ENCODE measurements at regions not wholly inside any gene's neighbourhood (a gene's known extent, or its start where the extent isn't known, plus 50 kb on each side); places are given as distances from the start of the nearest gene placed in this dataset.
"Not testable (repeated sequence)": the region's sequence is repeated elsewhere in the genome, so short reads cannot be mapped to it uniquely, and the experiment has no call there.

DNA sequence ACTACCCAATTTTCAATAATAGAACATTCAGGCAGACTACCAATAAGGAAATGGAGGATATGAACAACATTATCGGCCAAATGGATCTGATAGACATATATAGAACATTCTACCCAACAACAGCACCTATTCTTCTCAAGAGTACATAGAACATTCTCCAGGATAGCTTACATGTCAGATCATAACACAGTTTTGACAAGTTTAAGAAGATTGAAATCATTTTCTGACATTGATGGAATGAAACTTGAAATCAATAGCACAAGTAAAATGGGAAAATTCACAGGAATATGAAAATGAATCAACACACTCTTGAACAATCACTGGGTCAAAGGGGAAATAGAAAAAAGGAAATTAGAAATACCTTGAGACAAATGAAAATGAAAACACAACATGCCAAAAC lies 94.6 kb upstream of the MEGF10 start:
- no peak for ATAC-seq
- H3K27me3 ChIP-seq (ENCODE audit: insufficient read depth in 3 of 3, low read length in 2 of 3), result peaks cover 0 to 2% (median 0%) of the 10 kb centered on the region in 3 donors
- DNase-seq, result no peak
- TF ChIP-seq, protein P1, sequence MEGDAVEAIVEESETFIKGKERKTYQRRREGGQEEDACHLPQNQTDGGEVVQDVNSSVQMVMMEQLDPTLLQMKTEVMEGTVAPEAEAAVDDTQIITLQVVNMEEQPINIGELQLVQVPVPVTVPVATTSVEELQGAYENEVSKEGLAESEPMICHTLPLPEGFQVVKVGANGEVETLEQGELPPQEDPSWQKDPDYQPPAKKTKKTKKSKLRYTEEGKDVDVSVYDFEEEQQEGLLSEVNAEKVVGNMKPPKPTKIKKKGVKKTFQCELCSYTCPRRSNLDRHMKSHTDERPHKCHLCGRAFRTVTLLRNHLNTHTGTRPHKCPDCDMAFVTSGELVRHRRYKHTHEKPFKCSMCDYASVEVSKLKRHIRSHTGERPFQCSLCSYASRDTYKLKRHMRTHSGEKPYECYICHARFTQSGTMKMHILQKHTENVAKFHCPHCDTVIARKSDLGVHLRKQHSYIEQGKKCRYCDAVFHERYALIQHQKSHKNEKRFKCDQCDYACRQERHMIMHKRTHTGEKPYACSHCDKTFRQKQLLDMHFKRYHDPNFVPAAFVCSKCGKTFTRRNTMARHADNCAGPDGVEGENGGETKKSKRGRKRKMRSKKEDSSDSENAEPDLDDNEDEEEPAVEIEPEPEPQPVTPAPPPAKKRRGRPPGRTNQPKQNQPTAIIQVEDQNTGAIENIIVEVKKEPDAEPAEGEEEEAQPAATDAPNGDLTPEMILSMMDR (IDR thresholded peaks at IDR 0.05), result no peak
- H3K4me3 ChIP-seq, result no peak overlapping the region
- WGBS, 3 donors, result 90 to 100% (median 92%) methylated on average over 1 of the region's 1 CpG
- no peak overlapping the region for H3K27ac ChIP-seq
- no peaks in the 10 kb centered on the region for H3K4me1 ChIP-seq
- intact Hi-C loops (cut with DNase I), result no loop called here
- H3K36me3 ChIP-seq (ENCODE audit: insufficient read depth in 1 of 2, low read depth in 1 of 2), result no peaks in the 10 kb centered on the region
- no peaks in the 10 kb centered on the region for H3K9me3 ChIP-seq

DNA sequence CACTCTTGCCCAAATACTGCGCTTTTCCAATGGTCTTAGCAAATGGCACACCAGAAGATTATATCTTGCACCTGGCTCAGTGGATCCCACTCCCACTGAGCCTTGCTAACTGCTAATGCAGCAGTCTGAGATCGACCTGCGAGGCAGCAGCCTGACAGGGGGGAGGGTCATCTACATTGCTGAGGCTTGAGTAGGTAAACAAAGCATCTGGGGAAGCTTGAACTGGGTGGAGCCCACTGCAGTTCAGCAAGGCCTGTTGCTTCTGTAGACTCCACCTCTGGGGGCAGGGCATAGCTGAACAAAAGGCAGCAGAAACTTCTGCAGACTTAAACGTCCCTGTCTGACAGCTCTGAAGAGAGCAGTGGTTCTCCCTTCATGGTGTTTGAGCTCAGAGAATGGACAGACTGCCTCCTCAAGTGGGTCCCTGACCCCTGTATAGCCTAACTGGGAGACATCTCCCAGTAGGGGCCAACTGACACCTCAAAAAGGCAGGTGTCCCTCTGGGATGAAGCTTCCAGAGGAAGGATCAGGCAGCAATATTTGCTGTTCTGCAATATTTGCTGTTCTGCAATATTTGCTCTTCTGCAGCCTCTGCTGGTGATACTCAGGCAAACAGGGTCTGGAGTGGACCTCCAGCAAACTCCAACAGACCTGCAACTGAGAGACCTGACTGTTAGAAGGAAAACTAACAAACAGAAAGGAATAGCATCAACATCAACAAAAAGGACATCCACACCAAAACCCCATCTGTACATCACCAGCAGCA lies 93.0 kb upstream of the MEGF10 start:
- H3K4me1 ChIP-seq; H3K36me3 ChIP-seq (ENCODE audit: insufficient read depth in 1 of 2, low read depth in 1 of 2); intact Hi-C loops (cut with DNase I); H3K4me3 ChIP-seq; H3K9me3 ChIP-seq; H3K27me3 ChIP-seq (ENCODE audit: insufficient read depth in 3 of 3, low read length in 2 of 3); DNase-seq; H3K27ac ChIP-seq; ATAC-seq: not testable (repeated sequence)
- 61 to 76% (median 62%) methylated on average over 3 to 4 of the region's 4 CpGs for WGBS, 3 donors

DNA sequence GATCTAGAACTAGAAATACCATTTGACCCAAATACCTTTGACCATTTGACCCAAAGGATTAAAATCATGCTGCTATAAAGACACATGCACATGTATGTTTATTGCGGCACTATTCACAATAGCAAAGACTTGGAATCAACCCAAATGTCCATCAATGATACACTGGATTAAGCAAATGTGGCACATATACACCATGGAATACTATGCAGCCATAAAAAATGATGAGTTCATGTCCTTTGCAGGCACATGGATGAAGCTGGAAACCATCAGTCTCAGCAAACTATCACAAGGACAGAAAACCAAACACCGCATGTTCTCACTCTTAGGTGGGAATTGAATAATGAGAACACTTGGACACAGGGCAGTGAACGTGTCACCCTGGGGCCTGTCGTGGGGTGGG lies 87.9 kb upstream of the MEGF10 start:
- H3K4me3 ChIP-seq; H3K9me3 ChIP-seq; H3K36me3 ChIP-seq (ENCODE audit: insufficient read depth in 1 of 2, low read depth in 1 of 2); ATAC-seq; H3K4me1 ChIP-seq; H3K27me3 ChIP-seq (ENCODE audit: insufficient read depth in 3 of 3, low read length in 2 of 3); H3K27ac ChIP-seq; intact Hi-C loops (cut with DNase I); DNase-seq: not testable (repeated sequence)
- 96 to 99% (median 96%) methylated on average over 4 of the region's 4 CpGs for WGBS, 3 donors

DNA sequence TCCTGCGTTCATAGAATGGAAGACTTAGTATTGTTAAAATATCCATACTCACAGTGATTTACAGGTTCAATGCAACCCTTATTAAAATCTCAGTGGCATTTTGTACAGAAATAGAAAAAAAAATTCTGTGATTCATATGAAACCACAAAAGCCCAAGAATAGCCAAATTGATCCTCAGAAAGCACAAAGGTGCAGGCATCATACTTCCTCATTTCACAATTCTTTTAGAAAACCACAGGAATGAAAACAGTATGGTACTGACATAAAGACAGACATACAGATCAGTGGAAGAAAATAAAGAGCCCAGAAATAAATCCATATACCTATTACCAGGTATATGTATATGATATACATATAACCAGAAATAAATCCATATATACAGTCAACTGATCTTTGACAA lies 86.8 kb upstream of the MEGF10 start:
- ATAC-seq, result no peak
- no peaks in the 10 kb centered on the region for H3K27me3 ChIP-seq (ENCODE audit: insufficient read depth in 3 of 3, low read length in 2 of 3)
- WGBS, 3 donors, result 81 to 89% (median 85%) methylated on average over 1 of the region's 1 CpG
- H3K4me1 ChIP-seq, result no peaks in the 10 kb centered on the region
- intact Hi-C loops (cut with DNase I), result no loop called here
- no peaks in the 10 kb centered on the region for H3K36me3 ChIP-seq (ENCODE audit: insufficient read depth in 1 of 2, low read depth in 1 of 2)
- no peak overlapping the region for H3K4me3 ChIP-seq
- DNase-seq, result no peak
- no peak overlapping the region for H3K27ac ChIP-seq
- TF ChIP-seq, protein P1 (IDR thresholded peaks at IDR 0.05), result no peak
- H3K9me3 ChIP-seq, result peaks cover 5% of the 10 kb centered on the region

DNA sequence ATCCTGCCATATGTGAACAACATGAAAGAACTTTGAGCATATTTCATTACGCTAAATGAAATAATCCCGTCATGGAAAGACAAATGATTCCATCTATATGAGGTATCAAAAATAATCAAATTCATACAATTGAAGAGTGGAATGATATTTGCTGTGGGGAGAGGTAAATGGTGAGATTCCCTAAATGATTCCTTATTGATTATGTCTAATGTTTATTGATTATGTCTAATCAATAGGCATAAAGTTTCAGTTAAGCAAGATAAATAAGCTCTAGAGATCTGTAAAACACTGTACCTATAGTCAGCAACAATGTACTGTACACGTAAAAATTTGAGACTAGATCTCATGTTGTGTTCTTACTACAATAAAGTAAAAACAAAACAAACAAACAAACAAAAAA lies 85.4 kb upstream of the MEGF10 start:
- ATAC-seq (no peak), DNase-seq (no peak)
- no peaks in the 10 kb centered on the region for H3K36me3 ChIP-seq (ENCODE audit: insufficient read depth in 1 of 2, low read depth in 1 of 2)
- H3K4me3 ChIP-seq, result no peak overlapping the region
- intact Hi-C loops (cut with DNase I), result no loop called here
- H3K27me3 ChIP-seq (ENCODE audit: insufficient read depth in 3 of 3, low read length in 2 of 3), result no peaks in the 10 kb centered on the region
- H3K4me1 ChIP-seq, result no peaks in the 10 kb centered on the region
- TF ChIP-seq, protein P1 (IDR thresholded peaks at IDR 0.05), result no peak
- H3K9me3 ChIP-seq, result peaks cover 5% of the 10 kb centered on the region
- H3K27ac ChIP-seq, result no peak overlapping the region
- WGBS, 3 donors, result 87 to 91% (median 90%) methylated on average over 3 of the region's 3 CpGs
